Transverse colon (tissue), 4 donors: ENCODE measurements at regions not wholly inside any gene's neighbourhood (a gene's known extent, or its start where the extent isn't known, plus 50 kb on each side); places are given as distances from the start of the nearest gene placed in this dataset.

Experiments used
- CTCF ChIP-seq, 5 experiments: fragments of 200-600 bp in 3 of 5; fragments of 450-650 bp in 2 of 5; sonication (generic) in 3 of 5; IDR thresholded peaks; 1 replicate in 2 of 5; 2 replicates in 3 of 5; pipeline ENCODE4 v1.5.1; 2016 to 2017; ENCODE audit warnings: antibody characterized with exemption in 5 of 5, inconsistent platforms in 3 of 5, mild to moderate bottlenecking in 2 of 5, moderate library complexity in 1 of 5
- POLR2A ChIP-seq: fragments of 450-650 bp; IDR thresholded peaks from one replicate; pipeline ENCODE4 v1.6.1; 2016; ENCODE audit warnings: antibody characterized with exemption, mild to moderate bottlenecking, moderate library complexity
- POLR2AphosphoS5 ChIP-seq, 3 donors: sonication (generic); formaldehyde crosslinking; IDR thresholded peaks; one replicate each; pipeline ENCODE4 v1.6.1; 2016; ENCODE audit warnings: antibody characterized with exemption in 3 of 3

- TF ChIP-seq POLR2AphosphoS5 (IDR thresholded peaks at IDR 0.05) (no peak), POLR2A (no peak), CTCF (IDR thresholded peaks at IDR 0.05) (no peak)
These were observed 114.9 kb downstream of the RFC3 start for GRCh38 chr13:33932769-33933406.
